K562 (cell line): ENCODE measurements at regions not wholly inside any gene's neighbourhood (a gene's known extent, or its start where the extent isn't known, plus 50 kb on each side); places are given as distances from the start of the nearest gene placed in this dataset.

Source experiments
- BCOR ChIP-seq: fragments of 450-650 bp; IDR thresholded peaks from 2 replicates; pipeline ENCODE4 v1.6.1; 2016
- COPS2 ChIP-seq: fragments of 450-650 bp; conservative IDR thresholded peaks from 2 replicates; pipeline ENCODE4 v1.6.1; 2016; ENCODE audit warnings: mild to moderate bottlenecking, moderate library complexity
- DDX20 ChIP-seq: fragments of 450-650 bp; IDR thresholded peaks from 2 replicates; pipeline ENCODE4 v1.6.1; 2016; ENCODE audit warnings: missing genetic modification characterization, low read depth, mild to moderate bottlenecking, missing compliant biosample characterization, moderate library complexity
- E2F5 ChIP-seq: sonication (generic); formaldehyde crosslinking; IDR thresholded peaks from 2 replicates; pipeline ENCODE4 v1.8.0; 2022; ENCODE audit warnings: mild to moderate bottlenecking, missing genetic modification reagents
- HMG20B ChIP-seq: fragments of 250-450 bp; sonication (Bioruptor Pico); IDR thresholded peaks from 2 replicates; pipeline ENCODE4 v1.5.0; 2021; ENCODE audit warnings: mild to moderate bottlenecking
- HMGXB4 ChIP-seq: sonication (generic); formaldehyde crosslinking; IDR thresholded peaks from 2 replicates; pipeline ENCODE4 v1.8.1; 2023; ENCODE audit warnings: mild to moderate bottlenecking, missing genetic modification reagents
- HNRNPUL1 ChIP-seq: fragments of 200-400 bp; formaldehyde crosslinking; IDR thresholded peaks from 2 replicates; pipeline ENCODE4 v1.6.1; 2017; ENCODE audit warnings: low read length
- ID3 ChIP-seq, 2 experiments: fragments of 250-450 bp in 1 of 2; fragments of 450-650 bp in 1 of 2; sonication (Bioruptor Pico) in 1 of 2; IDR thresholded peaks; 2 replicates each; pipeline versions ENCODE4 v1.6.1 to v1.8.0; 2016 to 2021; ENCODE audit warnings: mild to moderate bottlenecking in 2 of 2, moderate library complexity in 2 of 2, missing compliant biosample characterization in 1 of 2, missing genetic modification characterization in 1 of 2
- ILF3 ChIP-seq: fragments of 450-650 bp; IDR thresholded peaks from 2 replicates; pipeline ENCODE4 v1.6.1; 2018; ENCODE audit warnings: antibody characterized with exemption, mild to moderate bottlenecking, moderate library complexity, borderline replicate concordance
- NELFE ChIP-seq: IDR thresholded peaks from 2 replicates; pipeline ENCODE4 v1.6.1; 2011; ENCODE audit warnings: mild to moderate bottlenecking; ENCODE audit not compliant: insufficient read depth, insufficient read length
- NR3C1 ChIP-seq: sonication (generic); formaldehyde crosslinking; IDR thresholded peaks from 2 replicates; pipeline ENCODE4 v1.8.1; 2022; ENCODE audit warnings: missing genetic modification reagents
- PATZ1 ChIP-seq: fragments of 250-450 bp; sonication (Bioruptor Pico); IDR thresholded peaks from 2 replicates; pipeline ENCODE4 v1.5.0; 2020; ENCODE audit warnings: mild to moderate bottlenecking, borderline replicate concordance
- PCBP1 ChIP-seq: fragments of 200-400 bp; formaldehyde crosslinking; IDR thresholded peaks from 2 replicates; pipeline ENCODE4 v1.6.1; 2018; ENCODE audit warnings: mild to moderate bottlenecking, low read depth, low read length; ENCODE audit not compliant: poor library complexity, severe bottlenecking
- PHB ChIP-seq: fragments of 250-450 bp; sonication (Bioruptor Pico); IDR thresholded peaks from 2 replicates; pipeline ENCODE4 v1.5.0; 2021
- RFX7 ChIP-seq: fragments of 250-450 bp; sonication (Bioruptor Pico); IDR thresholded peaks from 2 replicates; pipeline ENCODE4 v1.5.1; 2021; ENCODE audit warnings: mild to moderate bottlenecking
- SMARCE1 ChIP-seq: fragments of 450-650 bp; IDR thresholded peaks from 2 replicates; pipeline ENCODE4 v1.7.1; 2016; ENCODE audit warnings: mild to moderate bottlenecking
- SNAPC5 ChIP-seq: fragments of 250-450 bp; sonication (Bioruptor Pico); IDR thresholded peaks from 2 replicates; pipeline ENCODE4 v1.8.0; 2021; ENCODE audit warnings: moderate library complexity, mild to moderate bottlenecking, inconsistent platforms
- TARDBP ChIP-seq: fragments of 450-650 bp; IDR thresholded peaks from 2 replicates; pipeline ENCODE4 v1.6.1; 2016
- ZNF224 ChIP-seq: sonication (generic); formaldehyde crosslinking; IDR thresholded peaks from 2 replicates; pipeline ENCODE4 v1.8.0; 2022; ENCODE audit warnings: mild to moderate bottlenecking, missing genetic modification reagents
- ZNF239 ChIP-seq: fragments of 250-450 bp; sonication (Bioruptor Pico); IDR thresholded peaks from 2 replicates; pipeline ENCODE4 v1.4.0; 2020; ENCODE audit warnings: mild to moderate bottlenecking
- ZNF696 ChIP-seq: fragments of 250-450 bp; sonication (Bioruptor Pico); conservative IDR thresholded peaks from 2 replicates; pipeline ENCODE4 v1.4.0; 2020; ENCODE audit warnings: mild to moderate bottlenecking, moderate library complexity
- ZNF740 ChIP-seq, 3 experiments: fragments of 200-800 bp in 1 of 3; sonication (Bioruptor generic) in 1 of 3; sonication (generic) in 1 of 3; formaldehyde crosslinking in 1 of 3; IDR thresholded peaks; 2 replicates each; pipeline versions ENCODE4 v1.6.1 to v1.8.0; 2016 to 2022; ENCODE audit warnings: mild to moderate bottlenecking in 2 of 3, missing compliant biosample characterization in 2 of 3, missing genetic modification characterization in 2 of 3, missing genetic modification reagents in 1 of 3
- ZNF79 ChIP-seq: fragments of 250-450 bp; sonication (Bioruptor Pico); IDR thresholded peaks from 2 replicates; pipeline ENCODE4 v1.4.0; 2020; ENCODE audit warnings: low read depth, mild to moderate bottlenecking, moderate library complexity

GRCh38 chr1:157279138-157279801 lies 141.1 kb upstream of the ETV3 start (continued):
- TF ChIP-seq PATZ1 (CRISPR knock-in tag) (no peak), ILF3 (0 out of 2 replicates have a peak, but pooled peaks have one; percentile 41), HMG20B (CRISPR knock-in tag) (no peak), HNRNPUL1 (no peak), ZNF224 (no peak), ZNF239 (CRISPR knock-in tag) (no peak), COPS2 (no peak), DDX20 (tag) (0 out of 2 replicates have a peak, but pooled peaks have one; percentile 30), E2F5 (CRISPR knock-in tag) (no peak), ZNF740 (CRISPR knock-in tag; IDR thresholded peaks at IDR 0.05) (no peak), ZNF740 (tag; IDR thresholded peaks at IDR 0.05) (no peak), TARDBP (peak; percentile 84; the same call in 1 of the 2 replicates), NR3C1 (CRISPR knock-in tag) (no peak), SNAPC5 (CRISPR knock-in tag) (no peak), ZNF696 (CRISPR knock-in tag) (no peak), PHB (CRISPR knock-in tag) (no peak), PCBP1 (no peak), BCOR (peak; percentile 97), ID3 (CRISPR knock-in tag; IDR thresholded peaks at IDR 0.05) (no peak), ID3 (tag; IDR thresholded peaks at IDR 0.05) (peak; percentile 92), NELFE (no peak), SMARCE1 (peak; percentile 98), ZNF79 (CRISPR knock-in tag) (no peak), HMGXB4 (CRISPR knock-in tag) (no peak), RFX7 (no peak)
